ENCODE measurements at regions not wholly inside any gene's neighbourhood (a gene's known extent, or its start where the extent isn't known, plus 50 kb on each side); places are given as distances from the start of the nearest gene placed in this dataset.
A peak's percentile ranks its signal among the peaks of the same experiment; 100 is the strongest.

- no peak for DNase-seq
These were observed 108.8 kb upstream of the HAAO start for GRCh38 chr2:42901076-42901640.

- DNase-seq: no peak
These were observed 108.0 kb upstream of the HAAO start for GRCh38 chr2:42900289-42900891.

- no peak for DNase-seq
These were observed 105.0 kb upstream of the HAAO start for GRCh38 chr2:42897358-42897757.

- no peak for DNase-seq
These were observed 103.4 kb upstream of the HAAO start for GRCh38 chr2:42895791-42896135.

- no peak for DNase-seq
These were observed 102.9 kb upstream of the HAAO start for GRCh38 chr2:42895134-42895790.

GRCh38 chr2:42893047-42893758 lies 100.8 kb upstream of the HAAO start:
- DNase-seq: no peak

GRCh38 chr2:42890791-42891355 lies 98.5 kb upstream of the HAAO start:
- DNase-seq: no peak

GRCh38 chr2:42888321-42889245 lies 96.2 kb upstream of the HAAO start:
- DNase-seq: no peak

GRCh38 chr2:42886921-42887320 lies 94.5 kb upstream of the HAAO start:
- DNase-seq: no peak

GRCh38 chr2:42882756-42883155 lies 90.4 kb upstream of the HAAO start:
- DNase-seq: no peak

- DNase-seq: no peak
These were observed 89.3 kb upstream of the HAAO start for GRCh38 chr2:42881732-42882131.

GRCh38 chr2:42880738-42881690 lies 88.6 kb upstream of the HAAO start:
- DNase-seq: no peak

GRCh38 chr2:42879913-42880737 lies 87.7 kb upstream of the HAAO start:
- no peak for DNase-seq

- DNase-seq: no peak
These were observed 86.8 kb upstream of the HAAO start for GRCh38 chr2:42879121-42879705.

GRCh38 chr2:42878581-42878980 lies 86.2 kb upstream of the HAAO start:
- DNase-seq: no peak

- no peak for DNase-seq
These were observed 85.6 kb upstream of the HAAO start for GRCh38 chr2:42877936-42878335.

GRCh38 chr2:42877511-42877910 lies 85.1 kb upstream of the HAAO start:
- no peak for DNase-seq

- peak; percentile 71 for DNase-seq
These were observed 84.0 kb upstream of the HAAO start for GRCh38 chr2:42876326-42876751.

GRCh38 chr2:42875880-42876279 lies 83.5 kb upstream of the HAAO start:
- DNase-seq: no peak

Data from renal pelvis (tissue), 1 donor.